Muscle layer of duodenum (tissue), 2 donors: ENCODE measurements at regions not wholly inside any gene's neighbourhood (a gene's known extent, or its start where the extent isn't known, plus 50 kb on each side); places are given as distances from the start of the nearest gene placed in this dataset.
A peak's percentile ranks its signal among the peaks of the same experiment; 100 is the strongest.

Experiments used
- H3K27ac ChIP-seq: one replicate; pipeline ENCODE4 v1.7.0; 2013; ENCODE audit warnings: mild to moderate bottlenecking, low read length
- H3K27me3 ChIP-seq: one replicate; pipeline ENCODE4 v1.7.0; 2013; ENCODE audit warnings: low read depth, mild to moderate bottlenecking, control low read depth, low read length
- H3K36me3 ChIP-seq, 2 donors: one replicate each; pipeline ENCODE4 v1.7.0; 2013; ENCODE audit warnings: low read length in 2 of 2, control low read depth in 1 of 2, mild to moderate bottlenecking in 1 of 2; ENCODE audit not compliant: insufficient read depth in 2 of 2, control insufficient read depth in 1 of 2
- H3K4me1 ChIP-seq, 2 donors: one replicate each; pipeline ENCODE4 v1.7.0; 2013; ENCODE audit warnings: low read length in 2 of 2, mild to moderate bottlenecking in 2 of 2, control low read depth in 1 of 2, moderate library complexity in 1 of 2; ENCODE audit not compliant: insufficient read depth in 2 of 2, control insufficient read depth in 1 of 2
- H3K4me3 ChIP-seq, 2 donors: one replicate each; pipeline ENCODE4 v1.7.0; 2013; ENCODE audit warnings: low read length in 2 of 2, low read depth in 1 of 2, mild to moderate bottlenecking in 1 of 2
- H3K9me3 ChIP-seq, 2 donors: one replicate each; pipeline ENCODE4 v1.7.0; 2013; ENCODE audit warnings: low read length in 2 of 2, control low read depth in 1 of 2, mild to moderate bottlenecking in 1 of 2; ENCODE audit not compliant: control insufficient read depth in 1 of 2
- donor health status: healthy.

- Histone ChIP-seq H3K27me3 (no peaks in the 10 kb centered on the region), H3K36me3 (no peaks in the 10 kb centered on the region), H3K4me3 (no peak overlapping the region), H3K27ac (no peak overlapping the region), H3K4me1 (no peaks in the 10 kb centered on the region), H3K9me3 (no peaks in the 10 kb centered on the region)
Observed at GRCh38 chr4:96262057-96262456, 422.2 kb downstream of the PDHA2 start.

GRCh38 chr4:96263291-96263690, 423.4 kb downstream of the PDHA2 start:
- H3K4me1 ChIP-seq, result no peaks in the 10 kb centered on the region
- no peak overlapping the region for H3K27ac ChIP-seq
- no peaks in the 10 kb centered on the region for H3K27me3 ChIP-seq
- no peak overlapping the region for H3K4me3 ChIP-seq
- no peaks in the 10 kb centered on the region for H3K9me3 ChIP-seq
- H3K36me3 ChIP-seq, result no peaks in the 10 kb centered on the region

GRCh38 chr4:96264941-96265463, 425.1 kb downstream of the PDHA2 start:
- H3K4me1 ChIP-seq, result no peaks in the 10 kb centered on the region
- no peak overlapping the region for H3K27ac ChIP-seq
- H3K27me3 ChIP-seq, result no peaks in the 10 kb centered on the region
- no peaks in the 10 kb centered on the region for H3K36me3 ChIP-seq
- no peaks in the 10 kb centered on the region for H3K9me3 ChIP-seq
- no peak overlapping the region for H3K4me3 ChIP-seq

GRCh38 chr4:96293806-96294205, 453.9 kb downstream of the PDHA2 start:
- no peaks in the 10 kb centered on the region for H3K27me3 ChIP-seq
- H3K4me3 ChIP-seq, result no peak overlapping the region
- H3K4me1 ChIP-seq, result no peaks in the 10 kb centered on the region
- no peaks in the 10 kb centered on the region for H3K9me3 ChIP-seq
- no peak overlapping the region for H3K27ac ChIP-seq
- H3K36me3 ChIP-seq, result no peaks in the 10 kb centered on the region

GRCh38 chr4:96295143-96295741, 455.3 kb downstream of the PDHA2 start:
- H3K27me3 ChIP-seq, result no peaks in the 10 kb centered on the region
- no peaks in the 10 kb centered on the region for H3K36me3 ChIP-seq
- H3K9me3 ChIP-seq, result no peaks in the 10 kb centered on the region
- H3K4me1 ChIP-seq, result no peaks in the 10 kb centered on the region
- no peak overlapping the region for H3K4me3 ChIP-seq
- H3K27ac ChIP-seq, result no peak overlapping the region

- no peaks in the 10 kb centered on the region for H3K36me3 ChIP-seq
- H3K4me3 ChIP-seq, result no peak overlapping the region
- H3K27ac ChIP-seq, result no peak overlapping the region
- H3K4me1 ChIP-seq, result no peaks in the 10 kb centered on the region
- H3K27me3 ChIP-seq, result no peaks in the 10 kb centered on the region
- no peaks in the 10 kb centered on the region for H3K9me3 ChIP-seq
Observed at GRCh38 chr4:96301715-96302114, 461.8 kb downstream of the PDHA2 start.

DNA sequence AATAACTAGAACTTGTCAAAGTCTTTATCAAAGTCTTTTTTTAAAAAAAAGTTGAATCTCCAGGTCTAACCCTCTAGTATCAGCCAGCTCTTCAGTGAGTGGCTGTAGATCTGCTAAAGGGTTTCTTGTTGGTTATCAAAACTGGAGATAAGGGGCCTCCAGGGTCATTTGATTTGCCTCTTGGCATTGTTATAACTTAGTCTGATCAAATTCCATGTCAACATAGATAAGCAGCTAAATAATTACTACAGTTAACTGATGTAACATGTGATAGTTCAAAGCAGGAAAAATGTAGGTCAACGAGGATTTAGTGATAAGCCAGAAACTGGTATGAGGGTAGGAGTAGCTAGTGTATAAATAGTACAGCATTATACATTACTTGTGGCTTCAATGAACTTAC, 465.1 kb downstream of the PDHA2 start:
- Histone ChIP-seq H3K4me1 (no peaks in the 10 kb centered on the region), H3K36me3 (no peaks in the 10 kb centered on the region), H3K27ac (no peak overlapping the region), H3K27me3 (no peaks in the 10 kb centered on the region), H3K4me3 (no peak overlapping the region), H3K9me3 (peaks cover 0 to 6% of the 10 kb centered on the region in 2 donors)

- H3K4me3 ChIP-seq, result peak overlapping the region in 1 of 2 donors; percentile 43
- H3K9me3 ChIP-seq, result peaks cover 0 to 5% of the 10 kb centered on the region in 2 donors
- H3K36me3 ChIP-seq, result no peaks in the 10 kb centered on the region
- no peak overlapping the region for H3K27ac ChIP-seq
- no peaks in the 10 kb centered on the region for H3K27me3 ChIP-seq
- no peaks in the 10 kb centered on the region for H3K4me1 ChIP-seq
Observed at GRCh38 chr4:96312046-96312685, 472.3 kb downstream of the PDHA2 start.

- Histone ChIP-seq H3K4me1 (no peaks in the 10 kb centered on the region), H3K9me3 (no peaks in the 10 kb centered on the region), H3K4me3 (no peak overlapping the region), H3K27ac (no peak overlapping the region), H3K36me3 (no peaks in the 10 kb centered on the region), H3K27me3 (no peaks in the 10 kb centered on the region)
Observed at GRCh38 chr4:96315815-96316214, 475.9 kb downstream of the PDHA2 start.

DNA sequence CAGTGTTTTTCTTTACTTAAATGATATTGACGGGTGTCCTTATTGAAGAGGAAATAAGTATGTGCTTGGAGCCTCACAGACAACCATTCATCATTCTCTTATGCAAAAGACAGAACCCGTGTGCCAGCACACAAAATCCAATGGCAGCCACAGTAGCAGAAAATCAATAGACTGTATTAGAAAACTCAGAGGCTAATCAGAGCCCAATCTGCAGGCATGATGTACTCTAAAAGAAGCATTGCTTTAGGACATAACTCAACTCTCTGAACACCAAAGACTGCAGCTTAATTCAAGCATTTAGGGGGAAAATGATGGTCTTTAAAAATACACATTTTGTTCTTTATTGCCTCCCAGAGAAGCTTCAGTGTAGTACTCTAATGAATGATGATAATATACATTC, 476.9 kb downstream of the PDHA2 start:
- Histone ChIP-seq H3K27ac (no peak overlapping the region), H3K36me3 (no peaks in the 10 kb centered on the region), H3K27me3 (no peaks in the 10 kb centered on the region), H3K4me1 (no peaks in the 10 kb centered on the region), H3K4me3 (no peak overlapping the region), H3K9me3 (no peaks in the 10 kb centered on the region)

- Histone ChIP-seq H3K4me1 (no peaks in the 10 kb centered on the region), H3K36me3 (no peaks in the 10 kb centered on the region), H3K9me3 (no peaks in the 10 kb centered on the region), H3K27ac (no peak overlapping the region), H3K4me3 (no peak overlapping the region), H3K27me3 (no peaks in the 10 kb centered on the region)
Observed at GRCh38 chr4:96317891-96318290, 478.0 kb downstream of the PDHA2 start.

DNA sequence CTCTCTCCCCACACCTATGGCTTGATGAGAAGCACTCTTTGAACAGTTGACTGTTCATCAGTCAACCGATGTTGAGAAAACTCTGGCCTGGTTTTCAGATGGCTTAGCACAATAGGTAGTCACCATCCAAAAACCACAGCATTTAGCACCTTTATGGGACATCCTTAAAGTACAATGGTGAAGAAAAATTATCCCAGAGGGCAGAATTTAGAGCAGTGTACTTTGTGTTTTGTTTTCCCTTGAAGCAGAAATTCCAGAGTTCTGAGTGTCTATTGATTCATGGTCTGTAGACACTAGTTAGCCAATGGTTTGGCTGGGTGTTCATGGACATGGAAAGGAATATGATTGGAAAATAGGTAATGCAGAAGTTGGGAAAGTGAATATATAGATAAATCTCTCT, 487.0 kb downstream of the PDHA2 start:
- Histone ChIP-seq H3K27ac (no peak overlapping the region), H3K4me3 (no peak overlapping the region), H3K27me3 (no peaks in the 10 kb centered on the region), H3K9me3 (no peaks in the 10 kb centered on the region), H3K4me1 (no peaks in the 10 kb centered on the region), H3K36me3 (no peaks in the 10 kb centered on the region)
